Loucy (cell line): ENCODE measurements at regions not wholly inside any gene's neighbourhood (a gene's known extent, or its start where the extent isn't known, plus 50 kb on each side); places are given as distances from the start of the nearest gene placed in this dataset.
"Not testable (repeated sequence)": the region's sequence is repeated elsewhere in the genome, so short reads cannot be mapped to it uniquely, and the experiment has no call there.

ENCODE experiments used
- H2AFZ ChIP-seq: fragments of 200-600 bp; sonication (generic); 2 replicates; pipeline ENCODE4 v1.6.0; 2016; ENCODE audit warnings: antibody characterized with exemption, mild to moderate bottlenecking, low read length, moderate library complexity
- H3F3A ChIP-seq: fragments of 200-600 bp; 2 replicates; pipeline ENCODE4 v1.6.0; 2016; ENCODE audit warnings: antibody characterized with exemption, low read depth, mild to moderate bottlenecking
- H3K27me3 ChIP-seq: fragments of 200-600 bp; sonication (generic); 2 replicates; pipeline ENCODE4 v1.6.1; 2014; ENCODE audit warnings: low read length, mild to moderate bottlenecking; ENCODE audit not compliant: insufficient read depth, poor library complexity, severe bottlenecking
- H3K36me3 ChIP-seq: fragments of 200-600 bp; sonication (generic); 2 replicates; pipeline ENCODE4 v1.6.1; 2016; ENCODE audit warnings: low read length; ENCODE audit not compliant: insufficient read depth
- H3K4me1 ChIP-seq: fragments of 200-600 bp; sonication (generic); 2 replicates; pipeline ENCODE4 v1.5.1; 2014; ENCODE audit warnings: low read length, mild to moderate bottlenecking; ENCODE audit not compliant: insufficient read depth, poor library complexity, severe bottlenecking
- H3K4me2 ChIP-seq: fragments of 200-600 bp; sonication (generic); 2 replicates; pipeline ENCODE4 v1.6.0; 2014; ENCODE audit warnings: antibody characterized with exemption, low read length, low read depth, mild to moderate bottlenecking; ENCODE audit not compliant: poor library complexity, severe bottlenecking
- H3K4me3 ChIP-seq: fragments of 200-600 bp; sonication (generic); 2 replicates; pipeline ENCODE4 v1.5.1; 2014; ENCODE audit warnings: low read length, mild to moderate bottlenecking, mixed read lengths; ENCODE audit not compliant: poor library complexity, severe bottlenecking
- H3K79me2 ChIP-seq: fragments of 200-600 bp; sonication (generic); 2 replicates; pipeline ENCODE4 v1.6.1; 2014; ENCODE audit warnings: low read length; ENCODE audit not compliant: insufficient read depth
- H3K9ac ChIP-seq: fragments of 200-600 bp; sonication (generic); 2 replicates; pipeline ENCODE4 v1.6.0; 2014; ENCODE audit warnings: mild to moderate bottlenecking, low read depth, low read length, moderate library complexity; ENCODE audit not compliant: poor library complexity, severe bottlenecking
- H3K9me2 ChIP-seq: fragments of 200-600 bp; sonication (generic); replicated peaks from 2 replicates; pipeline ENCODE4 v1.6.1; 2016; ENCODE audit warnings: low read depth, low read length, mixed read lengths
- H3K9me3 ChIP-seq: fragments of 200-600 bp; sonication (generic); 2 replicates; pipeline ENCODE4 v1.6.1; 2014; ENCODE audit warnings: mild to moderate bottlenecking, antibody characterized with exemption, low read length, low read depth; ENCODE audit not compliant: insufficient read depth
- H4K20me1 ChIP-seq: fragments of 200-600 bp; sonication (generic); 2 replicates; pipeline ENCODE4 v1.6.0; 2014; ENCODE audit warnings: antibody characterized with exemption, low read length, mild to moderate bottlenecking; ENCODE audit not compliant: insufficient read depth, poor library complexity, severe bottlenecking
- EZH2phosphoT487 ChIP-seq: fragments of 200-600 bp; IDR thresholded peaks from 2 replicates; pipeline ENCODE4 v1.6.1; 2018; ENCODE audit warnings: antibody characterized with exemption, mild to moderate bottlenecking, moderate library complexity, borderline replicate concordance
- TF ChIP-seq, protein P1 (sequence below): fragments of 200-600 bp; sonication (generic); conservative IDR thresholded peaks from 2 replicates; pipeline ENCODE4 v1.5.1; 2014; ENCODE audit warnings: mild to moderate bottlenecking, antibody characterized with exemption, low read length

DNA sequence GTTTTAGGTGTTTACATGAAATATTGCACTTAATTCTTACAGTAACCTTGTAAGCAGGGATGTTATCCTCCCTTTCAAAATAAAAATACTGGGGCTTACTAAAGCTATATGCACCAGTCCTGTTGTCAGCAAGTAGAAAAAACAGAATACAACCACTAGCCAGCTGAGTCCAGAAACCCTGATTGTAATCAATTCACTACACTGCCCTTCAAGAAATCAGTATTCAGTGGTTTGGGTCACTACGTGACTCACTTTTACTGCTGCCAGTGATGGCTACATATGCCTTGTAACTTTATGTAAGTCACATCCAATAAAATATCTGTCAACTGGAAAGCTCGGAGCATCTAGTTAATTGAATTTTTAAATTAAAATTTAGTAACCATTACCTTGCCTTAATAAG is 376.3 kb upstream of the DEPDC1 start:
- H3K9me2 ChIP-seq = no peaks in the 10 kb centered on the region
- no peak overlapping the region for H3K4me2 ChIP-seq
- H3K27me3 ChIP-seq = no peaks in the 10 kb centered on the region
- no peaks in the 10 kb centered on the region for H3K79me2 ChIP-seq
- H3F3A ChIP-seq = no peaks in the 10 kb centered on the region
- H3K9me3 ChIP-seq = no peaks in the 10 kb centered on the region
- no peak overlapping the region for H2AFZ ChIP-seq
- no peaks in the 10 kb centered on the region for H3K4me1 ChIP-seq
- no peaks in the 10 kb centered on the region for H4K20me1 ChIP-seq
- no peak overlapping the region for H3K9ac ChIP-seq
- H3K4me3 ChIP-seq = no peak overlapping the region
- H3K36me3 ChIP-seq = no peaks in the 10 kb centered on the region
- TF ChIP-seq EZH2phosphoT487 = no peak

DNA sequence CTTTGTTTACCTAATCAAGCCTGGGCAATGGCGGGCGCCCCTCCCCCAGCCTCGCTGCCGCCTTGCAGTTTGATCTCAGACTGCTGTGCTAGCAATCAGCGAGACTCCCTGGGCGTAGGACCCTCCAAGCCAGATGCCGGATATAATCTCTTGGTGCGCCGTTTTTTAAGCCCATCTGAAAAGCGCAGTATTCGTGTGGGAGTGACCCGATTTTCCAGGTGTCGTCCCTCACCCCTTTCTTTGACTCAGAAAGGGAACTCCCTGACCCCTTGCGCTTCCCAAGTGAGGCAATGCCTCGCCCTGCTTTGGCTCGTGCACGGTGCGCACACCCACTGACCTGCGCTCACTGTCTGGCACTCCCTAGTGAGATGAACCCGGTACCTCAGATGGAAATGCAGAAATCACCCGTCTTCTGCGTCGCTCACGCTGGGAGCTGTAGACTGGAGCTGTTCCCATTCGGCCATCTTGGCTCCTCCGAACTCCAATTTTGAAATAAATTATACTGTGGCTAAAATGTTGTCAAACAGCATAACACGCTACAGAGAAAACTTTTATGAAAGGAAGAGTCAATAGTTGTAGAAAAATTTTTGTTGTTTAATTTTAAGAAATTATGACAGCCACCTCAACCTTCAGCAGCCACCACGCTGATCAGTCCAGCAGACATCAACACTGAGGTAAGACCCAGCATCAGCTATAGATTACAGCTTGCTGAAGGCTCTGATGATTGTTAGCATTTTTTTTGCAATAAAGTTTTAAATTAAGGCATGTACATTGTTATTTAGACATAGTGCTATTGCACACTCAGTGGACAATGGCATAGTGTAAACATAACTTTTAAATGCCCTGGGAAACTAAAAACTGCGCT is 384.7 kb upstream of the DEPDC1 start:
- not testable (repeated sequence) for H3K9ac ChIP-seq, H3K79me2 ChIP-seq, H2AFZ ChIP-seq, H4K20me1 ChIP-seq, H3K4me2 ChIP-seq, H3K27me3 ChIP-seq, H3K36me3 ChIP-seq, H3K4me3 ChIP-seq, H3K9me3 ChIP-seq, H3K9me2 ChIP-seq, H3F3A ChIP-seq, H3K4me1 ChIP-seq

DNA sequence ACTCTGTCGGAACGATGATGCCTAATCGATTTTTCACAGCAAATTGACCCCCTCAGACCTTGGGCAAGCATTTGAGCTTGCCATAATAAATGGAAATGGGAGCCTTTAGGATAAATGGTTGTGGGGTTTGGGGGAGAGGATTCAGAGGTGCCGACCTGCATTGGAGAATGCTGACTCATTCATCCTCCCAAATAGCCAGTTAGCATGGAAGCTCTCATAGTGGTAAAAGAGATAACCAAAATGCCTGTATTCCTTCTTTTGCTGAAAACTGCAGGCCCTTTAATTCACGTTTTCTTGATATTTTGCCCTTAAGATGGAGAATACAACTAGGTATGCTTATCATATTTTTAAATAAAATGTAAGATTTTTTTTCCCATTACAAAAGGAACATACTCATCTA is 392.6 kb upstream of the DEPDC1 start:
- Histone ChIP-seq H3F3A (no peaks in the 10 kb centered on the region), H3K4me1 (no peaks in the 10 kb centered on the region), H3K9me3 (no peaks in the 10 kb centered on the region), H3K4me2 (no peak overlapping the region), H3K36me3 (no peaks in the 10 kb centered on the region), H3K27me3 (no peaks in the 10 kb centered on the region), H4K20me1 (no peaks in the 10 kb centered on the region), H3K4me3 (no peak overlapping the region), H2AFZ (no peak overlapping the region), H3K9me2 (no peaks in the 10 kb centered on the region), H3K79me2 (no peaks in the 10 kb centered on the region), H3K9ac (no peak overlapping the region)
- TF ChIP-seq EZH2phosphoT487 = no peak
- TF ChIP-seq, protein P1, sequence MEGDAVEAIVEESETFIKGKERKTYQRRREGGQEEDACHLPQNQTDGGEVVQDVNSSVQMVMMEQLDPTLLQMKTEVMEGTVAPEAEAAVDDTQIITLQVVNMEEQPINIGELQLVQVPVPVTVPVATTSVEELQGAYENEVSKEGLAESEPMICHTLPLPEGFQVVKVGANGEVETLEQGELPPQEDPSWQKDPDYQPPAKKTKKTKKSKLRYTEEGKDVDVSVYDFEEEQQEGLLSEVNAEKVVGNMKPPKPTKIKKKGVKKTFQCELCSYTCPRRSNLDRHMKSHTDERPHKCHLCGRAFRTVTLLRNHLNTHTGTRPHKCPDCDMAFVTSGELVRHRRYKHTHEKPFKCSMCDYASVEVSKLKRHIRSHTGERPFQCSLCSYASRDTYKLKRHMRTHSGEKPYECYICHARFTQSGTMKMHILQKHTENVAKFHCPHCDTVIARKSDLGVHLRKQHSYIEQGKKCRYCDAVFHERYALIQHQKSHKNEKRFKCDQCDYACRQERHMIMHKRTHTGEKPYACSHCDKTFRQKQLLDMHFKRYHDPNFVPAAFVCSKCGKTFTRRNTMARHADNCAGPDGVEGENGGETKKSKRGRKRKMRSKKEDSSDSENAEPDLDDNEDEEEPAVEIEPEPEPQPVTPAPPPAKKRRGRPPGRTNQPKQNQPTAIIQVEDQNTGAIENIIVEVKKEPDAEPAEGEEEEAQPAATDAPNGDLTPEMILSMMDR = no peak

DNA sequence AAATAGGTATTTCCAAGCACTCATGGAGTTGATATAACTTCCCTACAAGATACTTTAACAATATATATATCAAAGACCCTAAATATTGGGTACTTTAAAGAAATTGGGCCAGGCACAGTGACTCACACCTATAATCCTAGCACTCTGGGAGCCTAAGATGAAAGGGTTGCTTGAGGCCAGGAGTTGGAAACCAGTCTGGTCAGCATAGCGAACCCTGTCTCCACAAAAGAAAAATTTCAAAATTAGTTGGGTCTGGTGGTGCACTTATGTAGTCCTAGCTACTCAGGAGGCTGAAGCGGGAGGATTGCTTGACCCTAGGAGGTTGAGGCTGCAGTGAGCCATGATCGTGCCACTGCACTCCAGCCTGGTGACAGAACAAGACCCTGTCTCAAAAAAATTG is 393.9 kb upstream of the DEPDC1 start:
- H3K4me3 ChIP-seq = no peak overlapping the region
- no peak overlapping the region for H3K9ac ChIP-seq
- H3K79me2 ChIP-seq = no peaks in the 10 kb centered on the region
- H3F3A ChIP-seq = no peaks in the 10 kb centered on the region
- H3K27me3 ChIP-seq = no peaks in the 10 kb centered on the region
- H3K4me2 ChIP-seq = no peak overlapping the region
- no peaks in the 10 kb centered on the region for H3K36me3 ChIP-seq
- no peaks in the 10 kb centered on the region for H4K20me1 ChIP-seq
- H3K4me1 ChIP-seq = no peaks in the 10 kb centered on the region
- H3K9me2 ChIP-seq = no peaks in the 10 kb centered on the region
- H2AFZ ChIP-seq = no peak overlapping the region
- TF ChIP-seq EZH2phosphoT487 = no peak
- TF ChIP-seq, protein P1 = no peak
- H3K9me3 ChIP-seq = no peaks in the 10 kb centered on the region
